NK-92 treated with Interleukin-12 subunit alpha and Interleukin-12 subunit beta, amount 100 ng/mL, for 24 hours (cell line): ENCODE measurements at regions not wholly inside any gene's neighbourhood (a gene's known extent, or its start where the extent isn't known, plus 50 kb on each side); places are given as distances from the start of the nearest gene placed in this dataset.

ENCODE experiments used
- DNase-seq: peaks from one replicate; lab custom pipeline; 2025; lab: John Stamatoyannopoulos, UW

DNA sequence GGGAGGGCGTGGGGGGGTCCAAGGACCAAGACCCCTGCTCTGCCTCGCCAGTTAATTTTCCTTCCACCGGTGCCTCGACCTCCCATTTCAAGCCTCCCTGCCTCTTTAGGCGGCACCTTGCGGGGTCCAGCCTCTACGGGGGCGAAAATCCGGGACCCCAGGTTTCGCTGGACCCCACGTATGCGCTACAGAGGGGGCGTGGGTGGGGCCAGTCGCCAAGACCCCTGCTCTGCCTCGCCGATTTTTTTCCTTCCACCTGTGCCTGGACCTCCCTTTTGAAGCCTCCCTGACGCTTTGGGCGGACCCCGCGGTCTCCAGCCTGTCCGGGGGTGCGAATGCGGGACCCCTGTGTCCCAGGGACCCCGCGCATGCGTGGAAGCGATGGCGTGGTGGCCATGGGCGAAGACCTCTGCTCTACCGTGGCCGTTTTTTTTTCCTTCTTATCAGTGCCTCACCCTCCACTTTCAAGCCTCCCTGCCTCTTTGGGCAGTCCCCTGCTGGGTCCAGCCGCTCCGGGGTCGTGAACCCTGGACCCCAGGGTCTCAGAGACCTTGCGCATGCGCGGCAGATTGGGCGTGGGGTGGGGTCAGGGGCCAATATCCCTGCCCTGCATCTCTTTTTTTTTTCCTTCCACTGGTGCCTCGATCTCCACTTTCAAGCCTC is 324.2 kb downstream of the ALG10 start:
- no peak for DNase-seq

DNA sequence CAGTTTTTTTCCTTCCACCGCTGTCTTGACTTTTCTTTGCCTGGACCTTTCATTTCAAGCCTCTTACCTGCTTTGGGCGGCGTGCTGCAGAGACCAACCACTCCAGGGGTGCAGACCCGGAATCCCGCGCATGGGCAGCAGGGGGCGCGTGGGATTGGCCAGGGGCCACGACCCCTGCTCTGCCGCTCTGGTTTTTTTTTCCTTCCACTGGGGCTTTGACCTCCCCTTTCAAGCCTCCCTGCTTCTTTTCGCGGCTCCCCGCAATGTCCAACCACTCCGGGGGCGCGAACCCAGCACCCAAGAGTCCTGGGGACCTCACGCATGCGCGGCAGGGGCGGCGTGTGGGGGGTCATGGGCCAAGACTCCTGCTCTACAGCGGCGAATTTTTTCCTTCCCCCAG is 325.1 kb downstream of the ALG10 start:
- no peak for DNase-seq

DNA sequence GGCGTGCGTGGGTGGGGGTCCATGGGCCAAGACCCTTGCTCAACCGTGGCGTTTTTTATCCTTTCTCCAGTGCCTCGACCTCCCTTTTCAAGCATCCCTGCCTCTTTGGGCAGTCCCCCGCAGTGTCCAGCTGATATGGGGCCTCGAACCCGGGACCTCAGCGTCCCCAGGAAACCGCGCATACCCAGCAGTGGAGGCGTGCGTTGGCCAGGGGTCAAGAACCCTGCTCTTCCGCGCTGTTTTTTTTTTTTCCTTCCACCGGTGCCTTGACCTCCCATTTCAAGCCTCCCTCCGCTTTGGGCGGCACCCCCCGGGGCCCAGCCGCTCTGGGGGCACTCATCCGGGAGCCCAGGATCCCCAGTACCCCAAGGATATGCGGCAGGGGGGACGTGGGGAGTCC is 325.8 kb downstream of the ALG10 start:
- no peak for DNase-seq

DNA sequence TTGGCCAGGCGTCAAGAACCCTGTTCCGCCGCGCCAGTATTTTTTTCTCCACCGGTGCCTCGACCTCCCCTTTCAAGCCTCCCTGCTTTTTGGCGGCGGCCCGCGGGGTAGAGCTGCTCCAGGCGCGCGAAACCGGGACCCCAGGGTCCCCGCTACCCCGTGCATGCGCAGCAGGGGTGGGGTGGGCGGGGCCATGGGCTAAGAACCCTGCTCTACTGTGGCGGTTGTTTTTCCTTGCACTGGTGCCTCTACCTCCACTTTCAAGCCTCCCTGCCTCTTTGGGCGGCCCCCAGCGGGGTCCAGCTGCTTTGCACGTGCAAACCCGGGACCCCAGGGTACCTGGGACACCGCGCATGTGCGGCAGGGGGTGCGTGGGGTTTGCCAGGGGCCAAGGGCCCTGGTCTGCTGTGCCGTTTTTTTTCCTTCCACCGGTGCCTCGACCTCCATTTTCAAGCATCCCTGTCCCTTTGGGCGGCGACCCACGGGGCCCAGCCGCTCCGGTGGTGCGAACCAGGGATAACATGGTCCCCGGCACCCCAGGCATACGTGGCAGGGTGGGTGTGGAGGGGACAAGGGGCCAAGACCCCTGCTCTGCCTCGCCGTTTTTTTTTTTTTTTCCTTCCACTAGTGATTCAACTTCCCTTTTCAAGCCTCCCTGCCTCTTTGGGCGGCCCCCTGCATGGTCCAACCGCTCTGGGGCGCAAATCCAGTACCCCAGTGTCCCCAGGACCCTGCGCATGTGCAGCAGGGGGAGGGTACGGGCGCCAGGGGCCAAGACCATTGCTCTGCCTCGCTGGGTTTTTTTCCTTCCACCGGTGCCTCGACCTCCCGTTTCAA is 326.8 kb downstream of the ALG10 start:
- DNase-seq = no peak

DNA sequence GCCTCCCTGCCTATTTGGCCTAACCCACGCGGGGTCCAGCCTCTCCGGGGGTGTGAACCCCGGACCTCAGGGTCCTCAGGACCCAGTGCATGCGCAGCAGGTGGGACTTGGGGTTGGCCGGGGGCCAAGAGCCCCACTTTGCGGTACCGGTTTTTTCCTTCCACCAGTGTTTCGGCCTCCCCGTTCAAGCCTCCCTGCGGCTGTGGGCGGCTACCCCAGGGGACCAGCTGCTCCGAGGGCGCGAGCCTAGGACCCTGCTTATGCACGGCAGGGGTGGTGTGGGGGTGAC is 327.3 kb downstream of the ALG10 start:
- no peak for DNase-seq

DNA sequence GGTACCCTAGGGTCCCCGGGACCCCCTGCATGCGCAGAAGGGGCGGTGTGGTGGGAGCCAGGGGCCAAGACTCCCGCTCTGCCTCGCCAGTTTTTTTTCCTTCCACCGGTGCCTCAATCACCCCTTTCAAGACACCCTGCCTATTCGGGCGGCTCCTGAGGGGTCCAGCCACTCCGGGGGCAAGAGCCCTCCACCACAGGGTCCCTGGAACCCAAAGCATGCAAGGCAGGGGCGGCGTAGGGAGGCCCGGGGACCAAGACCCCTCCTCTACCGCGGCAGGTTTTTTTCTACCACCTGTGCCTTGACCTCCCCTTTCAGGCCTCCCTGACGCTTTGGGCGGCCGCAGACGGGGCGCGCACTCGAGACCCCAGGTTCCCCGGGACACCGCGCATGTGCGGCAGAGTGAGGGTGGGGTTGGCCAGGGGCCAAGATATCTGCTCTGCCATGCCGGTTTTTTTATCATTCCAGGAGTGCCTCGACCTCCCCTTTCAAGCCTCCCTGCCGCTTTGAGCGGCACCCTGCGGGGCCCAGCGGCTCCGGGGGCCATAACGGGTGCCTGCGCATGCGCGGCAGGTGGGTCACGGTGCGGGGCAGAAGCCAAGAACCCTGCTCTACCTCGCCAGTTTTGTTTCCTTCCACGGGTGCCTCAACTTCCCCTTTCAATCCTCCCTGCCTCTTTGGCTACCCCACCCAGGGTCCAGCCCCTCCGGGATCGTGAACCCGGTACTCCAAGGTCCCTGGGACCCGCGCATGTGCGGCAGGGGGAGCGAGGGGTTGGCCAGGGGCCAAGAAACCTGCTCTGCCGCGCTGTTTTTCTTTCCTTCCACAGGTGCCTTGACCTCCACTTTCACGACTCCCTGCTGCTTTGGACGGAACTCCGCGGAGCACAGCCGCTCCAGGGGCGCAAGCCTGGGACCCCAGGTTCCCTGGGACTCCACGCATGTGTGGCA is 328.1 kb downstream of the ALG10 start:
- DNase-seq = no peak

DNA sequence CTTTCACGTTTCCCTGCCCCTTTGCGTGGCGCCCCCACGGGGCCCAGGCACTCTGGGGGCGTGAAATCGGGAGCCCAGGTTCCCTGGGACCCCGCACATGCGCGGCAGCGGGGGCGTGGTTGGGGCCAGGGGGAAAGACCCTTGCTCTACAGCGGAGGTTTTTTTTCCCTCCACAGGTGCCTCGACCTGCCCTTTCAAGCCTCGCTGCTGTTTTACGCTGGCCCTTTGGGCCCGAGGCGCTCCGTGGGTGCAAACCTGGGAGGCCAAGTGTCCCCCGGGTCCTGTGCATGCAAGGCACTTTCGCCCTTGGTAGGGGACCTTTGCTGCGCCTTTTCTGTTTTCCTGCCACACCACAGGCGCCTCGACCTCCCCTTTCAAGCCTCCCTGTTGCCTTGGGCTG is 329.8 kb downstream of the ALG10 start:
- DNase-seq = no peak

DNA sequence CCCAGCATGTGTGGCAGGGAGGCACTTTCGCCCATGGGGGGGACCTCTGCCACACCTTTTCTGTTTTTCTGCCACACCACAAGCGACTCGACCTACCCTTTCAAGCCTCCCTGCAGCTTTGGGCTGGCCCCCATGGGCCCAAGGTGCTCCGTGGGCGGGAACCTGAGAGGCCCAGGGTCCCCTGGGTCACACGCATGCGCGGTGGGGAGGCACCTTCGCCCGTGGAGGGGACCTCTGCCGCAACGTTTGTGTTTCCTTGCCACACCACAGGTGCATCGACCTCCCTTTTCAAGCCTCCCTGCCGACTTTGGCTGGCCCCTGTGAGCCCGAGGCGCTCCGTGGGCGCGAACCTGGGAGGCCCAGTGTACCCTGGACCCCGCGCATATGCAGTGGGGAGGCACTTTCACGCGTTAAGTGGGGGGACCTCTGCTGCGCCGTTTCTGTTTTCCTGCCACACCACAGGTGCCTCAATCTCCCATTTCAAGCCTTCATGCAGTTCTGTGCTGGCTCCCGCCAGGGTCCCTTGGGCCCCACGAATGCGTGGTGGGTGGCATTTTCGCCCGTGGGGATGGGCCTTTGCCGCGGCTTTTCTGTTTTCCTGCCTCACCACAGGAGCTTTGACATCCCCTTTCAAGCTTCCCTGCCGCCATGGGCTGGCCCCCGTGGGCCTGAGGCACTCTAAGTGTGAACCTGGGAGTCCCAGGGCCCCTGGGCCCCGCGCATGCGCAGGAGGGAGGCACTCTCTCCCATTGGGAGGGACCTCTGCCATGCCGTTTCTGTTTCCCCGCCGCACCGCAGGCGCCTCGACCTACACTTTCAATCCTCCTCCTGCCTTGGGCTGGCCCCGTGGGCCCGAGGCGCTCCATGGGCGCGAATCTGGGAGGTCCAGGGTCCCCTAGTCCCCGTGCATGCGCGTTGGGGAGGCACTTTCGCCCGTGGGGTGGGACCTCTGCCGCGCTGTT is 332.2 kb downstream of the ALG10 start:
- DNase-seq = no peak

DNA sequence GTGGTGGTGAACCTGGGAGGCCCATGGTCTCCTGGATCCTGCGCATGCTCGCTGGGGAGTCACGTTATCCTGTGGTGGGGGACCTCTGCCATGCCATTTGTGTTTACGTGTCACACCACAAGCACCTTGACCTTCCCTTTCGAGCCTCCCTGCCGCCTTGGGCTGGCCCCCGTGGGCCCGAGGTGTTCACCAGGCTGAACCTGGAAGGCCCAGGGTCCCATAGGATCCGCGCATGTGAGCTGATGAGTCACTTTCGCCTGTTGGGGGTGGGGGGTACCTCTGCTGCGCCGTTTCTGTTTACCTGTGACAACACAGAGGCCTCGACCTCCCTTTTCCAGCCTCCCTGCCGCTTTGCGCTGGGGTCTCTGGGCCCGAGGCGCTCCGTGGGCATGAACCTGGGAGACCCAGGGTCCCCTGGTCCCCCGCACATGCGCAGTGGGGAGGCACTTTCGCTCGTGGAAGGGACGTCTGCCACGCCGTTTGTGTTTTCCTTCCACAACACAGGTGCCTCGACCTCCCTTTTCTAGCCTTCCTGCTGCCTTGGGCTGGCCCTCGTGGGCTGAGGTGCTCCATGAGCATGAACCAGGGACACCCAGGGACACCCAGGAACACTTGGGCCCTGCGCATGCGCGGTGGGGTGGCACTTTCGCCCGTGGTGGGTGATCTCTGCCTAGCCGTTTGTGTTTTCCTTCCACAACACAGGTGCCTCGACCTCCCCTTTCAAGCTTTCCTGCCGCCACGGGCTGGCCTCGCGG is 334.1 kb downstream of the ALG10 start:
- no peak for DNase-seq

DNA sequence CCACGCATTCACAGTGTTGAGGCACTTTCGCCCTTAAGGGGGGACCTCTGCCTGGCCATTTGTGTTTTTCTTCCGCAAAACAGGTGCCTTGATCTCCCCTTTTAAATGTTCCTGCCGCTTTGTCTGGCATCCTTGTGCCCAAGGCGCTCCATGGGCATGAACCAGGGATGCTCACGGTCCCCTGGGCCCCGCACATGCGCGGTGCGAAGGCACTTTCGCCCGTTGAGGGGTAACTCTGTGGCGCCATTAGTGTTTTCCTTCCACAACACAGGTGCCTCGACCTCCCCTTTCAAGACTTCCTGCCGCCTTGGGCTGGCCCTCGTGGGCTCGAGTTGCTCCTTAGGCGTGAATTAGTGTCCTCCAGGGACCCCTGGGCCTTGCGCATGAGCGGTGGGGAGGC is 335.5 kb downstream of the ALG10 start:
- DNase-seq = no peak

DNA sequence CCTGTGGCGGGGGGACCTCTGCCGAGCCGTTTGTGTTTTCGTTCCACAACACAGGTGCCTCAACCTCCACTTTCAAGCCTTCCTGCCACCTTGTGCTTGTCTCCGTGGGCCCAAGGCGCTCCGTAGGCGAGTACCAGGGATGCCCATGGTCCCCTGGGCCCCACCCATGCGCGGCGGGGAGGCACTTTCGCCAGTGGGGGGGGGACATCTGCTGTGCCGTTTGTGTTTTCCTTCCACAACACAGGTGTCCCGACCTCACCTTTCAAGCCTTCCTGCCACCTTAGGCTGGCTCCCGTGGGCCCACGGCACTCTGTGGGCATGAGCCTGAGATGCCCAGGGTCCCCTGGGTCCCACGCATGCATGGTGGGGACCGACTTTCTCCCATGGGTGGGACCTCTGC is 335.9 kb downstream of the ALG10 start:
- no peak for DNase-seq

DNA sequence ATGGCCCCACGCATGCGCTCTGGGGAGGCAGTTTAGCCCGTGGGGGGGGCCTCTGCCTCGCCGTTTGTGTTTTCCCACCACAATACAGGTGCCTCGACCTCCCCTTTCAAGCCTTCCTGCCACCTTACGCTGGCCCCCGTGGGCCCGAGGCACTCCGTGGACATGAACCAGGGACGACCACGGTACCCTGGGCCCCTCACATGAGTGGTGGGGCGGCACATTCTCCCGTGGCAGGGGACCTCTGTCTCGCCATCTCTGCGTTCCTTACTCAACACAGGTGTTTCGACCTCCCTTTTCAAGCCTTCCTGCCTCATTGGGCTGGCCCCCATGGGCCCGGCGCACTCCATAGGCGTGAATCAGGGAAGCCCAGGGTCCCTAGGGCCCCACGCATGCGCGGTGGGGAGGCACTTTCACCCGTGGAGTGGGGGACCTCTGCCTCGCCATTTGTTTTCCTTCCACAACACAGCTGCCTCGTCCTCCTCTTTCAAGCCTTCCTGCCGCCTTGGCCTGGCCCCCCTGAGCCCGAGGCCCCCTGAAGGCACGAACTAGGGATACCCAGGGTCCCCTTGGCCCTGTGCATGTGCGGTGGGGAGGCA is 339.5 kb downstream of the ALG10 start:
- no peak for DNase-seq

DNA sequence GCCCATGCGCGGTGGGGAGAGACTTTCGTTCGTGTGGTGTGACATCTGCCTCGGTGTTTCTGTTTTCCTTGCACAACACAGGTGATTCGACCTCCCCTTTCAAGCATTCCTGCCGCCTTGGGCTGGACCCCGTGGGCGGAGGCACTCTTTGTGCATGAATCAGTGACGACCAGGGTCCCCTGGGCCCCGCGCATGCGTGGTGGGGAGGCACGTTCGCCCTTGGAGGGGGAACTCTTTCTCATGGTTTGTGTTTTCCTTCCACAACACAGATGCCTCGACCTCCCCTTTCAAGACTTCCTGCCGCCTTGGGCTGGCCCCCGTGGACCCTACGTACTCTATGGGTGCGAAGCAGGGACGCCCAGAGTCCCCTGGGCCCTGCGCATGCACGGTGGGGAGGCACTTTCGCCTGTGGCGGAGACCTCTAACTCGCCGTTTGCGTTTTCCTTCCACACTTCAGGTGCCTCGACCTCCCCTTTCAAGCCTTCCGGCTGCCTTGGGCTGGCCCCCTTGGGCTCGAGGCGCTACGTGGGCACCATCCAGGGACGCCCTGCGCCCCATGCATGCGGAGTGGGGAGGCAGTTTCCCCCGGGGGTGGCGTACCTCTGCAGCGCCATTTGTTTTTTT is 340.9 kb downstream of the ALG10 start:
- no peak for DNase-seq

DNA sequence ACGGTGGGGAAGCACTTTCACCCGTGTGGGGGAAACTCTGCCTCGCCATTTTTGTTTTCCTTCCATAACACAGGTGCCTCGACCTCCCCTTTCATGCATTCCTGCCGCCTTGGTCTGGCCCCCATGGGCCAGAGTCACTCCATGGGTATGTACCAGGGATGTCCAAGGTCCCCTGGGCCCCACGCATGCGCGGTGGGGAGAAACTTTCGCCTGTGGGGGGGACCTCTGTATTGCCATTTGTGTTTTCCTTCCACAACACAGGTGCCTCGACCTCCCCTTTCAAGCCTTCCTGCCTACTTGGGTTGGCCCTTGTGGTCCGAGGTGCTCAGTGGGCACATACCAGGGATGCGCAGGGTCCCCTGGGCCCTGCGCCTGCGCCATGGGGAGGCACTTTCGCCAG is 345.8 kb downstream of the ALG10 start:
- DNase-seq = no peak

DNA sequence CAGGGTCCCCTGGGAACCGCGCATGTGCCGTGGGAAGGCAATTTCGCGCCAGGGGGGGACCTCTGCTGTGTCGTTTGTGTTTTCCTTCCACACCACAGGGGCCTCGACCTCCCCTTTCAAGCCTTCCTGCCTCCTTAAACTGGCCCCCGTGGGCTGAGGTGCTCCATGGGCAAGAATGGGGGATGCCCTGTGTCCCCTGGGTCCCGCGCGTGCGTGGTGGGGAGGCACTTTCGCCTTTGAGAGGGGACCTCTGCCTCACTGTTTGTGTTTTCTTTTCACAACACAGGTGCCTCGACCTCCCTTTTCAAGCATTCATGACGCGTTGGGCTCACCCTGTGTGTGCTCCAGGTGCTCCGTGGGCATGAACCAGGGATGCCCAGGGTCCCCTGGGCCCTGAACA is 348.8 kb downstream of the ALG10 start:
- DNase-seq = no peak

DNA sequence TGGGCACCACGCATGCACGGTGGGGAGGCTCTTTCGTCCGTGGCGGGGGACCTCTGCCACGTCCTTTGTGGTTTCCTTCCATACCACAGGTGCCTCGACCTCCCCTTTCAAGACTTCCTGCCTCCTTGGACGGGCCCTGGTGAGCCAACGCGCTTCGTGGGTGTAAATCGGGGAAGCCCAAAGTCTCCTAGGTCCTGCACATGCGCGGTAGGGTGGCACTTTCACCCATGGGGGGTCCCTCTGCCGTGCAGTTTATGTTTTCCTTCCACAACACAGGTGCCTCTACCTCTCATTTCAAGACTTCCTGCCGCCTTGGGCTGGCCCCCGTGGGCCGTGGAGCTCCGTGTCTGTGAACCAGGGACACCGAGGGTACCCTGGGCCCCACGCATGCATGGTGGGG is 349.7 kb downstream of the ALG10 start:
- no peak for DNase-seq

DNA sequence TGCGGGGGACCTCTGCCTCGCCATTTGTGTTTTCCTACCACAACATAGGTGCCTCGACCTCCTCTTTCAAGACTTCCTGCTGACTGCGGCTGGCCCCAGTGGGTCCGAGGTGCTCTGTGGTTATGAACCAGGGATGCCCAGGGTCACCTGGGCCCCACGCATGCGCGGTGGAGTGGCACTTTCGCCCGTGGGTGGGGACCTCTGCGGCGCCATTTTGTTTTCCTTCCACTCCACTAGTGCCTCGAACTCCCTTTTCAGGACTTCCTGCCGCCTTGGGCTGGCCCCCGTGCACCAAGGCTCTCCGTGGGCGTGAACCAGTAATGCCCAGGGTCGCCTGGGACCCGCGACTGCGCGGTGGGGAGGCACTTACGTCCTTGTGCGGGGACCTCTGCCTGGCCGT is 351.6 kb downstream of the ALG10 start:
- no peak for DNase-seq

DNA sequence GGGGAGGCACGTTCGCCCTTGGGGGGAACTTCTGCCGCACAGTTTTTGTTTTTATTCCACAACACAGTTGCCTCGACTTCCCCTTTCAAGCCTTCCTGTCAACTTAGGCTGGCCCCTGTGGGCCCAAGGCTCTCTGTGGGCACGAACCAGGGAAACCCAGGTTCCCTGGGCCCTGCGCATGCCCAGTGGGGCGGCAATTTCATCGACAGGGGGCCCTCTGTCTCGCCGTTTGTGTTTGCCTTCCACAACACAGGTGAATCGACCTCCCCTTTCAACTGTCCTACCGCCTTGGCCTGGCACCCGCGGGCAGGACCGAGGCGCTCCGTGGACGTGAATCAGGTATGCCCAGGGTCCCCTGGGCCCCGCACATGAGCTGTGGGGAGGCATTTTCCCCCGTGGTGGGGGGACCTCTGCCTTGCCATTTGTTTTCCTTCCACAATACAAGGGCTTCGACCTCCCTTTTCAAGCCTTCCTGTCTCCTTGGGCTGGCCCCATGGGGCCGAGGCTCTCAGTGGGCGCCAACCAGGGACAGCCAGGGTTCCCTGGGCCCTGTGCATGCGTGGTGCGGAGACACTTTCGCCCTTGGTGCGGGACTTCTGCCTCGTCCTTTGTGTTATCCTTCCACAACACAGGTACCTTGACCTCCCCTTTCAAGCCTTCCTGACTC is 354.0 kb downstream of the ALG10 start:
- DNase-seq = no peak

DNA sequence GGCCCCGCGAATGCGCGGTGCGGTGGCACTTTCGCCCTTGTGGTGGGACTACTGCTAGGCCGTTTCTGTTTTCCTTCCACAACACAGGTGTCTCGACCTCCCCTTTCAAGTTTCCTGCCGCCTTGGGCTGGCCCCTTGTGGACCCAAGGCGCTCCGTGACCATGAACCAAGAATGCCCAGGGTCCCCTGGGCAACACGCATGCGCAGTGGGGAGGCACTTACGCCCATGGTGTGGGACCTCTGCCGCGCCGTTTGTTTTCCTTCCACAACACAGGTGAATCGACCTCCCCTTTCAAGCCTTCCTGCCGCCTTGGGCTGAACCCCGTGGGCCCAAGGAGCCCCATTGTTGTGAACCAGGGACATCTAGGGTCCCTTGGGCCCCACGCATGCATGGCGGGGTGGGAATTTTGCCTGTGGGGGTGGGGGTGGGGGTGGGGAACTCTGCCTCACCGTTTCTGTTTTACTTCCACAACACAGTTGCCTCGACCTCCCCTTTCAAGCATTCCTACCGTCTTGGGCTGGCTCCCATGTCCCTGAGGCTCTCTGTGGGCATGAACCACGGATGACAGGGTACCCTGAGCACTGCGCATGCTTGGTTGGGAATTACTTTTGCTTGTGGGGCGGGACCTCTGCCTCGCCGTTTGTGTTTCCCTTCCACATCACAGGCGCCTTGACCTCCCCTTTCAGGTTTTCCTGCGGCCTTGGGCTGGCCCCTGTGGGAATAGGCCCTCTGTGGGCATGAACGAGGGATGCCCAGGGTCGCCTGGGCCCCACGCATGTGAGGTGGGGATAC is 355.1 kb downstream of the ALG10 start:
- no peak for DNase-seq
